ENCODE measurements at regions not wholly inside any gene's neighbourhood (a gene's known extent, or its start where the extent isn't known, plus 50 kb on each side); places are given as distances from the start of the nearest gene placed in this dataset.

DNA sequence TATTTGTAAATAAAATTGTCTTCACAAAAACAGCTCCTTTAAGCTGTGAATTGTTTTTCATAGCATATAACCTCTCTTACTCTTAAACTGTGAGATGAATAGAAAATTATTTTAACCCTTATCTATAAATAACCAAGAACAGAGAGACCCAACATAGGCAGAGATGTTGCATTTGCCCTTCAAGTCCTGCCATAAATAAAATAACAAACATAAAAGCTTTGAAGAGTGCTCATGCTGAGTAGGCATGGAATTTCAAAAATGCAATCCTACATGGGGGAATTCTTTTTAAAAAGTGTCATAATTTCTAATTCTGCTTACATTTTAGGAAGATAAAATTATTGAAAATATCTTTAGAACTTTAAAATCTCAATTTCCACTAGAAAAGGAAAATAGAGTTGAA is 124.1 kb upstream of the FERD3L start:
- Histone ChIP-seq H3K4me3 (no peak overlapping the region), H3K27ac (no peak overlapping the region), H3K4me1 (no peaks in the 10 kb centered on the region), H3K36me3 (no peaks in the 10 kb centered on the region), H3K9me3 (no peaks in the 10 kb centered on the region), H3K27me3 (no peaks in the 10 kb centered on the region)
- FAIRE-seq (no peak), DNase-seq (no peak), ATAC-seq (no peak)
- intact Hi-C loops (cut with DNase I), result no loop called here
- TF ChIP-seq, protein P1, sequence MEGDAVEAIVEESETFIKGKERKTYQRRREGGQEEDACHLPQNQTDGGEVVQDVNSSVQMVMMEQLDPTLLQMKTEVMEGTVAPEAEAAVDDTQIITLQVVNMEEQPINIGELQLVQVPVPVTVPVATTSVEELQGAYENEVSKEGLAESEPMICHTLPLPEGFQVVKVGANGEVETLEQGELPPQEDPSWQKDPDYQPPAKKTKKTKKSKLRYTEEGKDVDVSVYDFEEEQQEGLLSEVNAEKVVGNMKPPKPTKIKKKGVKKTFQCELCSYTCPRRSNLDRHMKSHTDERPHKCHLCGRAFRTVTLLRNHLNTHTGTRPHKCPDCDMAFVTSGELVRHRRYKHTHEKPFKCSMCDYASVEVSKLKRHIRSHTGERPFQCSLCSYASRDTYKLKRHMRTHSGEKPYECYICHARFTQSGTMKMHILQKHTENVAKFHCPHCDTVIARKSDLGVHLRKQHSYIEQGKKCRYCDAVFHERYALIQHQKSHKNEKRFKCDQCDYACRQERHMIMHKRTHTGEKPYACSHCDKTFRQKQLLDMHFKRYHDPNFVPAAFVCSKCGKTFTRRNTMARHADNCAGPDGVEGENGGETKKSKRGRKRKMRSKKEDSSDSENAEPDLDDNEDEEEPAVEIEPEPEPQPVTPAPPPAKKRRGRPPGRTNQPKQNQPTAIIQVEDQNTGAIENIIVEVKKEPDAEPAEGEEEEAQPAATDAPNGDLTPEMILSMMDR (IDR thresholded peaks at IDR 0.05), result no peak

DNA sequence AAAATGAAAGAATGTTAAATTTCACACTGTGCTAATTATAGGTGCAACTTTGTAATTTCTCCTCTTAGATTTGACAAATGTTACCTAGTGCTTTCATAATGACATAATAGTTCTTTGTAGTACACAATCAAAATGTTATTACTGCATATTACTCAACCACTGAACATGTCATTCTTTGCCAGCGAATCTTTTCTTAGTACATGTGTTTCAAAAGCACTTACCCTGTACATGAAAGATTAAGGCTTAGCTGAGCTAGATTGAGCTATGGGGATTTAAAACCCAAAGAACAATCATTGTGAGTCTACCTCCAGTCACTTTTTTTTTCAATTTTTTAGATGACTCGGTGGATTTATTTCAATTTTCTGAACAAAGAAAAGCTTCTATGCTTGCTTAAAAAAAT is 123.5 kb upstream of the FERD3L start:
- TF ChIP-seq, protein P1 (IDR thresholded peaks at IDR 0.05), result no peak

DNA sequence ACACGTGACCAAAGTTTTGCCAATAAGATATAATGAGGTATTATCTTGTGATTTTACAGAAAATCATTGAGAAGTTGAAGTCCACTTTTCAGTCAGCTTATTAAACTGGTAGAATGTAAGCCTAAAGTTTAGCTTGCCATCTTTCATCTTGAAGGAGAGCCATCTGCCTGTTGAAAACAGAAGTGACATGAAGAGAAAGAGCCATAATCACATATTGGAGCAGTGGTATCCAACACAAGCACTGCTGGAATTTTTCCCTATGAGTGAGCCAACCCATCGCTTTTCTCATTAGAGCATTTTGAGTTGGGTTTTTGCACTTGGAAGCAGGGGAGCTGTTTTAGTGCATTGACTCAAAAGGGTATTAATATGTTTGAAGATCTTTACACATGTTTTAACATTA is 117.6 kb upstream of the FERD3L start:
- Histone ChIP-seq H3K36me3 (no peaks in the 10 kb centered on the region), H3K27ac (no peak overlapping the region), H3K27me3 (no peaks in the 10 kb centered on the region), H3K4me3 (no peak overlapping the region), H3K9me3 (no peaks in the 10 kb centered on the region), H3K4me1 (no peaks in the 10 kb centered on the region)
- ATAC-seq (no peak), DNase-seq (no peak), FAIRE-seq (no peak)
- intact Hi-C loops (cut with DNase I), result no loop called here
- TF ChIP-seq, protein P1 (IDR thresholded peaks at IDR 0.05), result no peak
- 55 to 60% methylated on average over 2 of the region's 2 CpGs for WGBS, 2 donors

More for the DNA sequence above, 123.5 kb upstream of the FERD3L start:
- Histone ChIP-seq H3K4me1 (no peaks in the 10 kb centered on the region), H3K4me3 (no peak overlapping the region), H3K9me3 (no peaks in the 10 kb centered on the region), H3K27ac (no peak overlapping the region), H3K36me3 (no peaks in the 10 kb centered on the region), H3K27me3 (no peaks in the 10 kb centered on the region)
- intact Hi-C loops (cut with DNase I), result no loop called here
- no peak for ATAC-seq
- no peak for DNase-seq
- 53 to 62% methylated on average over 2 of the region's 2 CpGs for WGBS, 2 donors
- FAIRE-seq, result no peak

DNA sequence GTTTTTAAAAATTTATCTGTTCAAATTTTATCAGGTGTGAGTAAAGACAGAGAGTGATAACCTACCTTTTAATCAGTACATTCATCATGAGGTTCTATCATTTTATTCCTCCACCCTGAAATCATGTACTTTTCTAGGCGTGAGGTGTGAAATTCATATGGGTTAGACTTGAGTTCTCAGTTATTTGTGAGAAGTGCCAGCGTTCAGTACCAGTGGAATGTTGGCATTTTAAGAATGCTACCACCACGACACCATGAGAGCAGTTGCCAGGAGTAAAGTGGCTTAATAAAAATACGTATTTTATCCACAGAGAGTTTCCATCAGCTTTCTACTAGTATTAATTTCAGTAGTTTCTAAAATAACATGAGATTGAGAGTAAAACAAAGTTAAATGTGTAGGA is 104.1 kb upstream of the FERD3L start:
- H3K4me3 ChIP-seq, result no peak overlapping the region
- no peaks in the 10 kb centered on the region for H3K9me3 ChIP-seq
- no peaks in the 10 kb centered on the region for H3K36me3 ChIP-seq
- H3K4me1 ChIP-seq, result no peaks in the 10 kb centered on the region
- FAIRE-seq, result no peak
- H3K27me3 ChIP-seq, result no peaks in the 10 kb centered on the region
- TF ChIP-seq, protein P1 (IDR thresholded peaks at IDR 0.05), result no peak
- no peak for ATAC-seq
- 31 to 46% methylated on average over 4 of the region's 4 CpGs for WGBS, 2 donors
- H3K27ac ChIP-seq, result no peak overlapping the region
- no peak for DNase-seq
- intact Hi-C loops (cut with DNase I), result no loop called here

DNA sequence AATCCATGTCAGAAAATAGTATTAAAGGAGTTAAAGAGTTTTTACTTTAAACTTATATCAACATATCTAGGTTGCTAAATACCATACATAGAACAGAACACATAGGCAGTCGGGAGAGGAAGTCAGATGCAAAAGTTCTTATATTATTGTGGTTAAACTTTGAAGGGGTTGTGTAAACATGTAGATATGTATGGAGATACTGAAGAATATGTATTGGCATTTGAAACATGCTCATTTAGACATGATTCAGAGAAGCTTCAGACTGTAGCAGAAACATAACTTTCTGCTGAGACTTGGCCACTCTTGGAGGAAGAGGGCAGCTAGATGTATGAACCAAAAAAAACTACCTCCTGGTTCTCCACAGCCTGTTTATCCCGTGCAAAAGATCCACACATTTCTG is 103.5 kb upstream of the FERD3L start:
- no peaks in the 10 kb centered on the region for H3K4me1 ChIP-seq
- FAIRE-seq, result no peak
- no peak for ATAC-seq
- H3K4me3 ChIP-seq, result no peak overlapping the region
- H3K36me3 ChIP-seq, result no peaks in the 10 kb centered on the region
- no peaks in the 10 kb centered on the region for H3K27me3 ChIP-seq
- intact Hi-C loops (cut with DNase I), result no loop called here
- H3K9me3 ChIP-seq, result no peaks in the 10 kb centered on the region
- no peak overlapping the region for H3K27ac ChIP-seq
- TF ChIP-seq, protein P1 (IDR thresholded peaks at IDR 0.05), result no peak
- DNase-seq, result no peak
- WGBS, 2 donors, result 25 to 44% methylated on average over 2 of the region's 2 CpGs
